HEK293T (cell line): ENCODE measurements at regions not wholly inside any gene's neighbourhood (a gene's known extent, or its start where the extent isn't known, plus 50 kb on each side); places are given as distances from the start of the nearest gene placed in this dataset.

Experiments used
- CTBP1 ChIP-seq: fragments of 450-650 bp; IDR thresholded peaks from 2 replicates; pipeline ENCODE4 v1.6.1; 2016; ENCODE audit warnings: borderline replicate concordance
- ELF4 ChIP-seq: fragments of 450-650 bp; IDR thresholded peaks from 2 replicates; pipeline ENCODE4 v1.6.1; 2017; ENCODE audit warnings: antibody characterized with exemption
- FOXM1 ChIP-seq: fragments of 450-650 bp; IDR thresholded peaks from 2 replicates; pipeline ENCODE4 v1.6.1; 2017; ENCODE audit warnings: mild to moderate bottlenecking, borderline replicate concordance
- LEF1 ChIP-seq: fragments of 450-650 bp; IDR thresholded peaks from 2 replicates; pipeline ENCODE4 v1.6.1; 2017; ENCODE audit warnings: mild to moderate bottlenecking, borderline replicate concordance
- NFRKB ChIP-seq: fragments of 450-650 bp; IDR thresholded peaks from 2 replicates; pipeline ENCODE4 v1.6.1; 2016; ENCODE audit warnings: mild to moderate bottlenecking, moderate library complexity
- SP1 ChIP-seq: fragments of 450-650 bp; IDR thresholded peaks from 2 replicates; pipeline ENCODE4 v1.6.1; 2017
- SUZ12 ChIP-seq: fragments of 450-650 bp; IDR thresholded peaks from 2 replicates; pipeline ENCODE4 v1.6.1; 2016; ENCODE audit warnings: mild to moderate bottlenecking
- ZNF384 ChIP-seq: fragments of 450-650 bp; IDR thresholded peaks from 2 replicates; pipeline ENCODE4 v1.6.1; 2016

DNA sequence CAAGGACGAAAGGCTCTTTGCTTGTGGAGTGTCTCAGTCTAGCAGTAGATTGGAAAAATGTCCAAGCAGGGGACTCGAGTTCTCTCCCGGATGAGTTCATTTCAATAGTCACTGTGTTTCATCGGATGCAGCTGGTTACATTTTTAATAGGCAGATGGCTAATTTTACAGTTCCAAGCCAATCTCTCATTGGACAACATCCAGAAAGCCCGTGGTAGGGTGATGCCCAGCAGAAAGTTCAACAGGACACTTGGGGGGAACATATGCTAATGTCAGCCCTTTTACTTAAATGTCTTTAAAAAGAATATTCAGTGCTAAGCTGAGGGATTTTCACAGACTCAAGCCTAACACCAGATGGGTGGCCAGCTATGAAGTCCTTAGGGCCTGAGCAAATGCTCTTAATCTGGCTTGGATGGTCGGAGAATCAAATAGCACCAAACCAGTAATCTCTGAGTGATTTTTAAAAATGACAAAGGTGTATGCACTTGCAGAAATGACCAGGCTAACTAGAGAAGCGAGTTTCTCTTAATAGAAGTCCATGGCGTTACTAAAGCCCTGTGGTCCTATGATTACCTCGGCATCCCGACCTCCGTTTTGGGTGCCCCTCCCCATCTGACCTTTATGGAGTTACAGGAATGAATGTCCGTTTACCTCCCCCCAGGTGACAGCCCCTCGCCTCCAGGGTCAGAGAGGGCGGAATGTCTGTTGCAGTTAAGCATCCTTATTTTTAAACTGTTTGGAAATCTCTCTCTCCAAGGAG is 289.2 kb upstream of the SALL1 start:
- TF ChIP-seq SP1, result no peak
- TF ChIP-seq NFRKB, result no peak
- no peak for TF ChIP-seq SUZ12
- TF ChIP-seq ZNF384, result no peak
- no peak for TF ChIP-seq FOXM1
- TF ChIP-seq LEF1, result no peak
- TF ChIP-seq ELF4, result no peak
- TF ChIP-seq CTBP1, result no peak
